ENCODE measurements at regions not wholly inside any gene's neighbourhood (a gene's known extent, or its start where the extent isn't known, plus 50 kb on each side); places are given as distances from the start of the nearest gene placed in this dataset.
"Not testable (repeated sequence)": the region's sequence is repeated elsewhere in the genome, so short reads cannot be mapped to it uniquely, and the experiment has no call there.

DNA sequence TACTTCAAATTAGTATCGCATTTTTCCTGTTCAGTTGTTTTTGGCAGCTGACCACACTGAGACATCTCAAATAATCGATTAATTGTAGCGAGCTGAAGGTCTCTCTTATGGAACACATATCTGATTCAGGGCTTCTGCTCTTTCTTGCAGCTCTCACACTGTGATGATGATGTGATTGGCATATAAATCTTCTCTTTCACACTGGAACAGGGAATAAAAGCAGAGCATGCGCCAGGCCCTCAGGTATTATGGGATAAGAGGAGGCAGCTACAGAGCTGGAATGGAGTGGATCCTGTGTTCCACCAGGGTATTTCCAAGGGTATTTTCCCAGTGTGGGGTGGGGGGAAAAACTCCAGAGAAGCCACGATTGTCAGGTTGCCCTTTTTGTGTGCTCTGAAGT is 265.4 kb upstream of the CASK start:
- no peaks in the 10 kb centered on the region for H3K4me1 Mint-ChIP-seq (ENCODE audit: insufficient read depth, unreplicated experiment)
- no peak for DNase-seq (ENCODE audit: unreplicated experiment)
- H3K4me3 Mint-ChIP-seq (ENCODE audit: unreplicated experiment) = no peak overlapping the region
- no TSS peak for BruUV-seq (replicated peaks)
- ChIA-PET POLR2A (no interaction called here), CTCF (interaction anchor here (0.7 kb wide), 2 partner anchors 183 to 537 kb away, joined by 3 to 4 read pairs; no protein-coding TSS in a partner anchor)
- H3K27me3 Mint-ChIP-seq (ENCODE audit: insufficient read depth, unreplicated experiment) = peaks cover 51% of the 10 kb centered on the region
- no peak overlapping the region for H3K27ac Mint-ChIP-seq (ENCODE audit: low read depth, unreplicated experiment)
- H3K36me3 Mint-ChIP-seq (ENCODE audit: insufficient read depth, unreplicated experiment) = no peaks in the 10 kb centered on the region
- TF ChIP-seq, protein P1, sequence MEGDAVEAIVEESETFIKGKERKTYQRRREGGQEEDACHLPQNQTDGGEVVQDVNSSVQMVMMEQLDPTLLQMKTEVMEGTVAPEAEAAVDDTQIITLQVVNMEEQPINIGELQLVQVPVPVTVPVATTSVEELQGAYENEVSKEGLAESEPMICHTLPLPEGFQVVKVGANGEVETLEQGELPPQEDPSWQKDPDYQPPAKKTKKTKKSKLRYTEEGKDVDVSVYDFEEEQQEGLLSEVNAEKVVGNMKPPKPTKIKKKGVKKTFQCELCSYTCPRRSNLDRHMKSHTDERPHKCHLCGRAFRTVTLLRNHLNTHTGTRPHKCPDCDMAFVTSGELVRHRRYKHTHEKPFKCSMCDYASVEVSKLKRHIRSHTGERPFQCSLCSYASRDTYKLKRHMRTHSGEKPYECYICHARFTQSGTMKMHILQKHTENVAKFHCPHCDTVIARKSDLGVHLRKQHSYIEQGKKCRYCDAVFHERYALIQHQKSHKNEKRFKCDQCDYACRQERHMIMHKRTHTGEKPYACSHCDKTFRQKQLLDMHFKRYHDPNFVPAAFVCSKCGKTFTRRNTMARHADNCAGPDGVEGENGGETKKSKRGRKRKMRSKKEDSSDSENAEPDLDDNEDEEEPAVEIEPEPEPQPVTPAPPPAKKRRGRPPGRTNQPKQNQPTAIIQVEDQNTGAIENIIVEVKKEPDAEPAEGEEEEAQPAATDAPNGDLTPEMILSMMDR (IDR thresholded peaks at IDR 0.05; ENCODE audit: unreplicated experiment) = no peak
- peaks cover 8% of the 10 kb centered on the region for H3K9me3 Mint-ChIP-seq (ENCODE audit: unreplicated experiment)
- intact Hi-C loops (cut with micrococcal nuclease) = no loop called here

DNA sequence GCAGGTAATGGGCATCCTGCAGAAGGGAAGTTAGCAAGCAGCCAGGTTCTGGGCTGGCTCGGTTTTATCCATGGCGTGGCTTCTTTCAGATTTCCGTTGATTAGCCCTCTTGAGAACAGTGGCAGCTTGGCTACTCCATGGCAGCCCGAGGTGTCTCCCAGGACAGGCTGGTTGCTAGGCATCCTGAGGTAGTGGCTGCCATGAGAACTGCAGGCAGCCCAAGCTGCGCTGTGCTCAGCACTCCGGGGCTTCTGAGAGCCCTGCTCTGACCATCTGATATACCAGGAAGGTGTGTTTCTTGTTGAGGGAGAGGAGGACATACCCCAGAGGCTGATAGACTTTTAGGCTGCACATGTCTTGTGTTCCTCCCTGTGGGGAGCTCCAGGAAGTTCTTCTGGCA is 253.4 kb upstream of the CASK start:
- TF ChIP-seq, protein P1 (IDR thresholded peaks at IDR 0.05; ENCODE audit: unreplicated experiment) = no peak
- no peak overlapping the region for H3K4me3 Mint-ChIP-seq (ENCODE audit: unreplicated experiment)
- POLR2A ChIA-PET = no interaction called here
- DNase-seq (ENCODE audit: unreplicated experiment) = no peak
- no peaks in the 10 kb centered on the region for H3K36me3 Mint-ChIP-seq (ENCODE audit: insufficient read depth, unreplicated experiment)
- CTCF ChIA-PET = no interaction called here
- H3K4me1 Mint-ChIP-seq (ENCODE audit: insufficient read depth, unreplicated experiment) = no peaks in the 10 kb centered on the region
- no peak overlapping the region for H3K27ac Mint-ChIP-seq (ENCODE audit: low read depth, unreplicated experiment)
- peaks cover 68% of the 10 kb centered on the region for H3K27me3 Mint-ChIP-seq (ENCODE audit: insufficient read depth, unreplicated experiment)
- no TSS peak for BruUV-seq (replicated peaks)
- H3K9me3 Mint-ChIP-seq (ENCODE audit: unreplicated experiment) = no peaks in the 10 kb centered on the region
- intact Hi-C loops (cut with micrococcal nuclease) = no loop called here

DNA sequence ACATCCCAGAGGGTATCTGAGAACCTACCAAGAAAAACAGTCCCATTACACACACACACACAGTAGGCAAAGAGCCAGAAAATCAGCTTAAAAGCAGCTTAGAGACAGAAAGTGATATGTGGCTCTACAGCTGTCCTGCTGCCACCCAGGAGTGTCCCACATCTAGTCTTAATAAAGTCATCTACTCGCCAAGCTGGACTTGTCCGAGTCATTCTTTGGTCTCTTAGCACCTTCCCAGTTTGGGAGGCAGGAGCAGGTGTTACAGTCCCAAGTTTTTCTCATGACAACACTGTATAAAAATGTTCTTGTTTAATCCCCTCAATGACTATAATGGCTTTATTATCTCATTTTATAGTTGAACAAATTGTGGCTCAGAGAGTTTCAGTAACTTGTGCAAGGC is 252.5 kb upstream of the CASK start:
- Mint-ChIP-seq H3K36me3 (ENCODE audit: insufficient read depth, unreplicated experiment) (no peaks in the 10 kb centered on the region), H3K4me1 (ENCODE audit: insufficient read depth, unreplicated experiment) (no peaks in the 10 kb centered on the region), H3K4me3 (ENCODE audit: unreplicated experiment) (no peak overlapping the region), H3K27me3 (ENCODE audit: insufficient read depth, unreplicated experiment) (peaks cover 59% of the 10 kb centered on the region), H3K9me3 (ENCODE audit: unreplicated experiment) (no peaks in the 10 kb centered on the region), H3K27ac (ENCODE audit: low read depth, unreplicated experiment) (no peak overlapping the region)
- TF ChIP-seq, protein P1 (IDR thresholded peaks at IDR 0.05; ENCODE audit: unreplicated experiment) = no peak
- intact Hi-C loops (cut with micrococcal nuclease) = no loop called here
- DNase-seq (ENCODE audit: unreplicated experiment) = no peak
- ChIA-PET POLR2A (no interaction called here), CTCF (no interaction called here)
- BruUV-seq (replicated peaks) = no TSS peak

DNA sequence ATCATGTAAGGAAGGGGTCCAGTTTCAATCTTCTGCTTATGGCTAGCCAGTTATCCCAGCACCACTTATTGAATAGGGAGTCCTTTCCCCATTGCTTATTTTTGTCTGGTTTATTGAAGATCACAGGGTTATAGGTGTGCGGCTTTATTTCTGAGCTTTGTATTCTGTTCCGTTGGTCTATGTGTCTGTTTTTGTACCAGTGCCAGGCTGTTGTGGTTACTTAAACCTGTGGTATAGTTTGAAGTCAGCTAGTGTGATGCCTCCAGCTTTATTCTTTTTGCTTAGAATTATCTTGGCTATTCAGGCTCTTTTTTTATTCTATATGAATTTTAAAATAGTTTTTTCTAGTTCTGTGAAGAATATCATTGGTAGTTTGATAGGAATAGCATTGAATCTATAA is 234.6 kb upstream of the CASK start:
- CTCF ChIA-PET = interaction anchor here (0.6 to 1.1 kb wide), 2 partner anchors 133 to 633 kb away, joined by 3 read pairs; no protein-coding TSS in a partner anchor
- H3K4me3 Mint-ChIP-seq (ENCODE audit: unreplicated experiment); H3K4me1 Mint-ChIP-seq (ENCODE audit: insufficient read depth, unreplicated experiment); H3K27ac Mint-ChIP-seq (ENCODE audit: low read depth, unreplicated experiment); BruUV-seq (replicated peaks); DNase-seq (ENCODE audit: unreplicated experiment); intact Hi-C loops (cut with micrococcal nuclease); H3K36me3 Mint-ChIP-seq (ENCODE audit: insufficient read depth, unreplicated experiment): not testable (repeated sequence)
- Mint-ChIP-seq H3K27me3 (ENCODE audit: insufficient read depth, unreplicated experiment) (peaks cover 68% of the 10 kb centered on the region), H3K9me3 (ENCODE audit: unreplicated experiment) (peaks cover 30% of the 10 kb centered on the region)
- POLR2A ChIA-PET = interaction anchor here (0.8 kb wide), 1 partner anchor 42 kb away, joined by 3 read pairs; no protein-coding TSS in a partner anchor

DNA sequence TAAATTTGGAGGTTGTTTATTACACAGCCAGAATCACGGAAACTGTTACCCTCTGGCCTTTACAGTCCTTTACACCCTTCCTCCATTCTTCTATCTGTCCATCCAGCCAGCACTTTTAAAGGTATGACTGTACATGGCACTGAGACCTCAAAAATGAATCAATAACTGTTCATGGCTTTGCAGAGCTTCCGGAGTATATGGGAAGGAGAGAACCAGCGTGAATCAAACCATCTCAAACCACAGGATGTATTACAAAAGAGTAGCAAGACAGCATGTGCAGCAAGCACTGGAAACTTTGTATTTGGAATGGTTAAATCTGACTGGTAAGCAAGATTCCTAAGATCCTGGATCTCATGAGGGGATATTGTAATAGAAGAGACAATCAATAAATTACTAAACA is 228.5 kb upstream of the CASK start:
- intact Hi-C loops (cut with micrococcal nuclease) = no loop called here
- no peaks in the 10 kb centered on the region for H3K4me1 Mint-ChIP-seq (ENCODE audit: insufficient read depth, unreplicated experiment)
- H3K36me3 Mint-ChIP-seq (ENCODE audit: insufficient read depth, unreplicated experiment) = no peaks in the 10 kb centered on the region
- H3K4me3 Mint-ChIP-seq (ENCODE audit: unreplicated experiment) = no peak overlapping the region
- peaks cover 56% of the 10 kb centered on the region for H3K27me3 Mint-ChIP-seq (ENCODE audit: insufficient read depth, unreplicated experiment)
- no peak for DNase-seq (ENCODE audit: unreplicated experiment)
- H3K27ac Mint-ChIP-seq (ENCODE audit: low read depth, unreplicated experiment) = no peak overlapping the region
- no TSS peak for BruUV-seq (replicated peaks)
- TF ChIP-seq, protein P1 (IDR thresholded peaks at IDR 0.05; ENCODE audit: unreplicated experiment) = no peak
- ChIA-PET CTCF (no interaction called here), POLR2A (no interaction called here)
- H3K9me3 Mint-ChIP-seq (ENCODE audit: unreplicated experiment) = no peaks in the 10 kb centered on the region

Data from MCF 10A (cell line).